ENCODE measurements at regions not wholly inside any gene's neighbourhood (a gene's known extent, or its start where the extent isn't known, plus 50 kb on each side); places are given as distances from the start of the nearest gene placed in this dataset.
"Not testable (repeated sequence)": the region's sequence is repeated elsewhere in the genome, so short reads cannot be mapped to it uniquely, and the experiment has no call there.

DNA sequence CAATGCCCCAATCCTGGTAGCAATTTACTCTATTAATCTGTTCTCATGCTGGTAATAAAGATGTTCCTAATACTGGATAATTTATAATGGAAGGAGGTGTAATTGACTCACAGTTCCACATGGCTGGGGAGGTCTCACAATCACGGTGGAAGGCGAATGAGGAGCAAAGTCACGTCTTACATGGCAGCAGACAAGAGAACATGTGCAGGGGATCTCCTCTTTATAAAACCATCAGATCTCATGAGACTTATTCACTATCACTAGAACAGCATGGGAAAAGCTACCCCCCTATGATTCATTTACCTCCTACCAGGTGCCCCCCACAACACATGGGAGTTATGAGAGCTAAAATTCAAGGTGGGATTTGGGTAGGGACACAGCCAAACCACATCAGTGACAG, 872.2 kb downstream of the ANKRD7 start:
- no peak overlapping the region for H2AFZ ChIP-seq (ENCODE audit: insufficient read depth, low read depth, low read length, poor library complexity, severe bottlenecking)
- Mint-ChIP-seq H3K4me3 (no peak overlapping the region), H3K9me3 (ENCODE audit: insufficient read depth) (peaks cover 3% of the 10 kb centered on the region), H3K4me1 (no peaks in the 10 kb centered on the region), H3K27me3 (no peaks in the 10 kb centered on the region), H3K27ac (no peak overlapping the region)
- H3K4me2 ChIP-seq (replicated peaks; ENCODE audit: low read depth, low read length, poor library complexity, severe bottlenecking) = no peak overlapping the region
- ChIA-PET CTCF (no interaction called here), POLR2A (no interaction called here)
- no peak overlapping the region for H3K27ac ChIP-seq (ENCODE audit: low read length in 2 of 2)
- no peaks in the 10 kb centered on the region for H3K79me2 ChIP-seq (ENCODE audit: control insufficient read depth, insufficient read depth, low read length)
- no CpG with 5 or more reads among the region's 3 CpGs for WGBS (ENCODE audit: insufficient coverage)
- no peaks in the 10 kb centered on the region for H3K36me3 ChIP-seq (replicated peaks in 1 of 2; ENCODE audit: control extremely low read depth in 1 of 2, control insufficient read depth in 1 of 2, extremely low read depth in 1 of 2, insufficient read depth in 2 of 2, low read length in 1 of 2)
- DNase-seq = no peak
- no peaks in the 10 kb centered on the region for H3K27me3 ChIP-seq (replicated peaks in 1 of 4; ENCODE audit: control extremely low read depth in 1 of 4, control insufficient read depth in 3 of 4, insufficient read depth in 4 of 4, low read length in 3 of 4)
- TF ChIP-seq EZH2 (IDR thresholded peaks at IDR 0.05; ENCODE audit: borderline replicate concordance, insufficient read depth, low read depth, low read length, poor library complexity, severe bottlenecking) (no peak), CTCF (IDR thresholded peaks at IDR 0.05) (no peak)
- H4K20me1 ChIP-seq (ENCODE audit: control insufficient read depth, insufficient read depth, low read length, poor library complexity, severe bottlenecking) = no peaks in the 10 kb centered on the region
- no peaks in the 10 kb centered on the region for H3K9me3 ChIP-seq (ENCODE audit: control extremely low read depth in 1 of 3, control insufficient read depth in 2 of 3, insufficient read depth in 1 of 3, low read length in 2 of 3)
- no peaks in the 10 kb centered on the region for H3K4me1 ChIP-seq (ENCODE audit: control insufficient read depth in 2 of 2, insufficient read depth in 2 of 2, low read length in 2 of 2)
- no peak for ATAC-seq (ENCODE audit: low read depth)
- no peak overlapping the region for H3K4me3 ChIP-seq (ENCODE audit: control extremely low read depth in 1 of 5, extremely low read depth in 1 of 5, insufficient read depth in 1 of 5, low read depth in 2 of 5, low read length in 4 of 5)
- intact Hi-C loops (cut with micrococcal nuclease) = no loop called here
- H3K9ac ChIP-seq (ENCODE audit: low read length) = no peak overlapping the region

DNA sequence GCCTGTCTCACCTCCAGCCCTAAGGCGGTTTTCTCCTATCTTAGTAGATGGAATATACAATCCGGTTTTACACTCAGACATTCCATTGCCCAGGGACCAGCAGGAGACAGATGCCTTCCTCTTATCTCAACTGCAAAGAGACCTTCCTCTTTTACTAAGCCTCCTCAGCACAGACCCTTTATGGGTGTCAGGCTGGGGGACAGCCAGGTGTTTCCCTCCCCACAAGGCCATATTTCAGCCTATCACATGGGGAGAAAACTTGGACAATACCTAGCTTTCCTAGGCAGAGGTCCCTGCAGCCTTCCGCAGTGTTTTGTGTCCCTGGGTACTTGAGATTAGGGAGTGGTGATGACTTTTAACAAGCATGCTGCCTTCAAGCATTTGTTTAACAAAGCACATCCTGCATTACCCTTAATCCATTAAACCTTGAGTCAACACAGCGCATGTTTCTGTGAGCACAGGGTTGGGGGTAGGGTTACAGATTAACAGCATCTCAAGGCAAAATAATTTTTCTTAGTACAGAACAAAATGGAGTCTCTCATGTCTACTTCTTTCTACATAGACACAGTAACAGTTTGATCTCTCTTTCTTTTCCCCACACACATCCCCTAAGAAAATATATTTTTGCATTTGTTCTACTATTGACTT, 876.2 kb downstream of the ANKRD7 start:
- H3K27ac ChIP-seq (ENCODE audit: low read length in 2 of 2); H3K9me3 Mint-ChIP-seq (ENCODE audit: insufficient read depth); H3K4me3 Mint-ChIP-seq; intact Hi-C loops (cut with micrococcal nuclease); H3K9ac ChIP-seq (ENCODE audit: low read length); H3K9me3 ChIP-seq (ENCODE audit: control extremely low read depth in 1 of 3, control insufficient read depth in 2 of 3, insufficient read depth in 1 of 3, low read length in 2 of 3); H3K4me1 Mint-ChIP-seq; H3K4me3 ChIP-seq (ENCODE audit: control extremely low read depth in 1 of 5, extremely low read depth in 1 of 5, insufficient read depth in 1 of 5, low read depth in 2 of 5, low read length in 4 of 5); H3K4me2 ChIP-seq (replicated peaks; ENCODE audit: low read depth, low read length, poor library complexity, severe bottlenecking); CTCF ChIA-PET; DNase-seq; ATAC-seq (ENCODE audit: low read depth); H4K20me1 ChIP-seq (ENCODE audit: control insufficient read depth, insufficient read depth, low read length, poor library complexity, severe bottlenecking); H3K27me3 ChIP-seq (replicated peaks in 1 of 4; ENCODE audit: control extremely low read depth in 1 of 4, control insufficient read depth in 3 of 4, insufficient read depth in 4 of 4, low read length in 3 of 4); H3K4me1 ChIP-seq (ENCODE audit: control insufficient read depth in 2 of 2, insufficient read depth in 2 of 2, low read length in 2 of 2); H3K36me3 ChIP-seq (replicated peaks in 1 of 2; ENCODE audit: control extremely low read depth in 1 of 2, control insufficient read depth in 1 of 2, extremely low read depth in 1 of 2, insufficient read depth in 2 of 2, low read length in 1 of 2); H3K27ac Mint-ChIP-seq; H3K79me2 ChIP-seq (ENCODE audit: control insufficient read depth, insufficient read depth, low read length); H3K27me3 Mint-ChIP-seq; H2AFZ ChIP-seq (ENCODE audit: insufficient read depth, low read depth, low read length, poor library complexity, severe bottlenecking); POLR2A ChIA-PET: not testable (repeated sequence)
- no CpG with 5 or more reads among the region's 4 CpGs for WGBS (ENCODE audit: insufficient coverage)
